ENCODE measurements at regions not wholly inside any gene's neighbourhood (a gene's known extent, or its start where the extent isn't known, plus 50 kb on each side); places are given as distances from the start of the nearest gene placed in this dataset.

- TF ChIP-seq CTCF (IDR thresholded peaks at IDR 0.05; ENCODE audit: insufficient read depth, missing control alignments): no peak
- DNase-seq (ENCODE audit: insufficient read length, low spot score) (no peak), FAIRE-seq (no peak)
These were observed 668.7 kb downstream of the SLC4A3 start for GRCh38 chr2:220296174-220296573.

GRCh38 chr2:220297093-220297492 lies 669.7 kb downstream of the SLC4A3 start:
- no peak for DNase-seq (ENCODE audit: insufficient read length, low spot score)
- TF ChIP-seq CTCF (IDR thresholded peaks at IDR 0.05; ENCODE audit: insufficient read depth, missing control alignments): no peak
- no peak for FAIRE-seq

- TF ChIP-seq CTCF (IDR thresholded peaks at IDR 0.05; ENCODE audit: insufficient read depth, missing control alignments): no peak
- FAIRE-seq (no peak), DNase-seq (ENCODE audit: insufficient read length, low spot score) (no peak)
These were observed 673.4 kb downstream of the SLC4A3 start for GRCh38 chr2:220300806-220301205.

- TF ChIP-seq CTCF (IDR thresholded peaks at IDR 0.05; ENCODE audit: insufficient read depth, missing control alignments): no peak
- DNase-seq (ENCODE audit: insufficient read length, low spot score) (no peak), FAIRE-seq (no peak)
These were observed 675.3 kb downstream of the SLC4A3 start for GRCh38 chr2:220302756-220303155.

- no peak for TF ChIP-seq CTCF (IDR thresholded peaks at IDR 0.05; ENCODE audit: insufficient read depth, missing control alignments)
- FAIRE-seq: no peak
- no peak for DNase-seq (ENCODE audit: insufficient read length, low spot score)
These were observed 681.8 kb downstream of the SLC4A3 start for GRCh38 chr2:220309215-220309614.

- no peak for TF ChIP-seq CTCF (IDR thresholded peaks at IDR 0.05; ENCODE audit: insufficient read depth, missing control alignments)
- FAIRE-seq: no peak
- DNase-seq (ENCODE audit: insufficient read length, low spot score): no peak
These were observed 683.0 kb downstream of the SLC4A3 start for GRCh38 chr2:220310451-220310861.

- DNase-seq (ENCODE audit: insufficient read length, low spot score) (peak; percentile 38), FAIRE-seq (peak; percentile 84)
- TF ChIP-seq CTCF (IDR thresholded peaks at IDR 0.05; ENCODE audit: insufficient read depth, missing control alignments): no peak
These were observed 687.8 kb downstream of the SLC4A3 start for GRCh38 chr2:220315098-220315823.
